ENCODE measurements at regions not wholly inside any gene's neighbourhood (a gene's known extent, or its start where the extent isn't known, plus 50 kb on each side); places are given as distances from the start of the nearest gene placed in this dataset.
A peak's percentile ranks its signal among the peaks of the same experiment; 100 is the strongest.

DNA sequence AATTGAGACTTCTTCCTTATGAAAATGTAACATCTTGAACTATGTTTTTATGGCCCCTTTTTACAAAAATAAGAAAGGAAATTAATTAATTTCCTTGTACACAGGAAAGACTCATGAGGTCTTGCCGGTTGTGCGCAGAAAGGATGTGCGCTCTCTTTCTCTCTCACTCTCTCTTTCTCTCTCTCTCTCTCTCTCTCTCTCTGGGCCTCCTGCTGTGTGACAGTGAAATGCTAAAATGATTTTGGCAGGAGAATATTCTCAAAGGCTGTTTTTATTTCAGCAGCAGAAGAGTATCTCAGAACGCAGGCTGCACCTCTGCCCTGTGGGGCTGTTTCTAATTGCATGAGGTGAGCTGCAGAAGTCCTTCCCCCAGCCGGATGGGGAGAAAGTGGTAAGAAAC, 349.0 kb downstream of the MID1IP1 start:
- no peak for DNase-seq

- DNase-seq, result no peak
Measured at GRCh38 chrX:39150621-39151020, 349.4 kb downstream of the MID1IP1 start.

DNA sequence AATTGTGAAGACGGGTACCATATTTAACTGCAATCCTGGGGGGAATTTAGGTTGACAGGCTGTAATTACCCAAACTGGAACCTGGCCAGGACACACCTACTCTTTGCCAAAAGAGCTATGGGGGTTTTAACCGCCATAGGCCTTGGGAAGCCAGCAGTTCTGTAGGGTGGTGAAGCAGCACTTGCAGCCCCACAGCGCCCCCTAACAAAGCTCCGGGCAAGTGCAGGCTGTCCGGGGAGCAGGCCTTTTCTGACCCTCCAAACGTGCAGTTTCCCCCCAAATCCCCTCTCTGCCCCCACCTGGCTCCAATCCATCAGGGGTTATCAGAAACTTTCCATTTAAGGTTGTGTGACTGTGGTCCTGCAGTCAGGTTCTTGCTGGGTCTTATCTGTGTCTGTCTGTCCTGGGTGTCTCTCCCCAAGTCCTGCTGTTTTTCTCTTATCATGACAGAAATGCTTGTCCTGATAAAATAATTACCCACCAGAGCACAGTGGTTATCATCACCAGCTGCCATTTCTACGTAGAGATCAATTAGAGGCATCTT, 350.9 kb downstream of the MID1IP1 start:
- peak; percentile 41 for DNase-seq

- DNase-seq, result peak; percentile 6
Measured at GRCh38 chrX:39156051-39156450, 354.8 kb downstream of the MID1IP1 start.

DNA sequence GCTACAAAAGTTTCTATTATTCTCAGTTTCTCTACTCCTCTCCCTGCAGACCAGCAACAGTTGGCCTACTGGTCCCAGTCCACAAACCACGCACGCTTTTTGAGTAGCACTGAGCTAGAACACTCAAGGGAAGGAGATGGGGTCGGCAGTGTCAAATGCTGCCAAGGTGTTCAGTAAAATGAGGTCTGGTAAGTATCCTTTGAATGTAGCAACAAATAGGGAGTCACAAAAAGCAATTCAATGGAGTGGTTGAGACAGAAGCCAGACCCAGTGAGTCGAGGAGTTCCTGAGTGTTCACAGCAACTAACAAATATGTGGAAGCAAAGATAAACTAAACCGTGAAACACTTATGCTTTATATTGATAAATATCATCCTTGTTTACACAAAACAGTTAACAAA, 355.7 kb downstream of the MID1IP1 start:
- DNase-seq, result no peak

DNA sequence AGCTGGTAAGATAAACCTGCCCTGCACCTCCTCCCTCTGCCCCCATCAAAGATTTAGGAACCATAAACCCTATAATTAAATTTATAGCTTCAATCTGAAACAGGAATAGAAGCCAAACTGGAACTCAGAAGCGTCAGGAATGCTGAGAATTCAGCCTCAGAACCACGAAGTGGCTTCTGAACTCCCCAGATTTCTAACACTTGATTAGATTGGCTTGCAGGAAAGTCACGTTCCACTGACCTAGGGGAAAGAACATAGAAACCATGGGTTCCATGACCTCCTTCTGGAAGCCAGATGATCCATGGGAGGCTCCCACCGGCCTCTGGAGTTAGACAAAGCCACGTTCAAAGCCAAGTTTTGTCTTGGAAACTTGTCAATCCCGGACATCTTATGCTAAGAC, 356.5 kb downstream of the MID1IP1 start:
- no peak for DNase-seq

DNA sequence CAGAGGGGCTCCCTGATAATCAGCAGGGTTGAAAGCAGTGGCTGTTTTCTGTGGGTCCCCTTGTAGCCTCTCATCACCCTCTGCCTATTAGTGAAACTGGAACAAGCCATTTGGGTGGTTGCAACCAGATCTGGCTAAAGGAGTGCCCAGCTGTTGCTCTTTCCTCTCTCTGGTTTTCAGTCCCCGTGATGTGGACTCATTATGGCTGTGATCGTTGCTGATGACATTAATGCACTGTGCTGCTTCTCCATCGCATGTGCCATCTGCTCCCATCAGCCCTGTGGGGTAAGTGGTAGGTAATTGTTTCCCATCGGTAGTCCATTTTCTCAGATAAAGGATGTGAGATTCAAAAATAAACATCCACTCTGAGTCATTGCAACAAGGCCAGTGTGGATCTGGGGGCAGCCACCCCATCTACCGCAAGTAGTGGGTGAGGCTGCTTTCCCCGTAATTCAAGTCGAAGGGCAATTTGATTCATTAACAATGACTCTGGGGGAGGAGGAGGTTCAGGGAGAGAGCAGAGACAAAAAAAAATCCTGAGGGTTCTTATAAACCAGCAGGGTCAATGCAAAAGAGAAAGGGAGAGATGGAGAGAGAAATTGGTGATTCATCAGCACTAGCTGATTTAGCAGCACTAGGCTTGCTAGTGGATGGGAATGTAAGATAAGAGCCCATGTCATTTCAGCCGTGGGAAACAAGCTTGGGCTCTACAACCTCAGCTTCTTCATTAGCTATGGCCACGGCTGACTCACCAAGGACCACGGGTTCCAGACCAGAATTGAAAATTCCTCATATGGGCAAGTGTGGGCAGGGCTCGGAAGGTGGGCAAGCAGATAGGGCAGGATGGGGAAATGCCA, 357.8 kb downstream of the MID1IP1 start:
- peak; percentile 93 for DNase-seq

- DNase-seq, result no peak
Measured at GRCh38 chrX:39159921-39160507, 358.8 kb downstream of the MID1IP1 start.

DNA sequence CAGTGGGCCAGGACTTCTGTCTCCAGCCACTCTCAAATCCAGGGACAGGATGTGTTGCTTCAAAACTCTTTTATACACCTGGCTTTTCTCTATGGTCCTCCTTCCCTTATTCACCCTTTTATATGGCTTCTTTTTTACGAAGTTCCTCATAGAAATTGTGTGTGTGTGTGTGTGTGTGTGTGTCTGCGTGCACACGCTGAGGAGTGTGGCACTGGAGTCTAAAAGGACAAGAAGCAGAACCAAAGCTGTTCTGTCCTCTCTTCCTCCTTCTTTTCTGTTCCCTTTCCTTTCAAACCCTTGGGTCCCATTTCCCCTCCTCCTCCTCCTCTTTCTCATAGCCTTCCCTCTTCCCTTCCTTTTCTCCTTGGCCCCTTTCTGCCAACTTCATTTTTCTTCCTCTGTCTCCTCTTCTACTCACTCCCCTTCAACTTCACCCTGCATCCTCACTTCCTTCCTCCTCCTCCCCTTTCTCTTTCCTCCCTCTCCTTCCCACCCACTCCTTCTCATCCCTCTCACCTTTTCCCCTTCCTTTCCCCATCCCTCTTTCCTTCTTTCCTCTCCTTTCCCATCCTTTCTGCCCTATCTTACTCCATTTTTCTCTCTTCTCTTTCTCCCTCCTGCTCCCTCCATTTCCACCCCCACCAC, 360.5 kb downstream of the MID1IP1 start:
- no peak for DNase-seq

DNA sequence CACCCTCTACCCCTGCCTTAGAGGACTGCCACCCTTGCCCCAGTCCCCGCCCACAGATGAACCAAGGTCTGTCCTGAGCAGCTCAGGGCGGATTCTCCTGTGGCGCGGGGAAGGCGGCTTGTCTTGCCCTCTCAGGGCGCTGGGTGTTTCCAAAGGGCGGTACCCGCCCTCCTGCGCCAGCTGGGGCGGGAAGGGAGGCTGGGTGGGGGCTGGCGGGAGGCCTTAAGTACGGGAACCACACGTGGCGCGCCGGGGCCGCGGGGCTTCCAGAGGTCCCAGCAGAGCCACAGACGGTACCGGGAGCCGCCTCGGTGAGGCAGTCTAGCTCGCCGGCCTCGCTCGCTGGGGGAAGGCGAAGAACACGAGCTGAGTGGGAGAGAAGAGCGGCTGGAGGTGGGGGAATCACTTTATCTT, 361.1 kb downstream of the MID1IP1 start:
- no peak for DNase-seq

- no peak for DNase-seq
Measured at GRCh38 chrX:39163581-39164126, 362.4 kb downstream of the MID1IP1 start.

GRCh38 chrX:39164212-39164611, 363.0 kb downstream of the MID1IP1 start:
- no peak for DNase-seq

- DNase-seq, result no peak
Measured at GRCh38 chrX:39165185-39165584, 363.9 kb downstream of the MID1IP1 start.

DNA sequence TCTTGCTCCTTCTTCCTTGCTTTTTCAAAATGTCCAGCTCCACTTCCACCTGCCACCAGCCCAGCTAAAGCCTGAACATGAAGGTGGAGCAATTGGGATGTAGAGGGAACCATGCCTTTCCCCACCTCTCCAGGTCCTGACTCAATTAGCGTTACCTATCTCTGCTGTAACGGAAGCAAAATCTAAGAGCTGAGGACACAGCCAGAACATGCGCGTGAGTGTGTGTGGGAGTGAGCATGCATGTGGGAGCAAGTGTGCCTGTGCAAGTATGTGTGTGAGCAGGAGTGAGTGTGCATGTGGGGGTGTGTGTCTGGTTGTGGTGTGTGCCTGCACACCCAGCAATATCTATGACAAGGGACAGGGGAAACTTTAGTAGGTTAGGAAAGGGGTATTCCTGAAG, 364.5 kb downstream of the MID1IP1 start:
- DNase-seq, result no peak

DNA sequence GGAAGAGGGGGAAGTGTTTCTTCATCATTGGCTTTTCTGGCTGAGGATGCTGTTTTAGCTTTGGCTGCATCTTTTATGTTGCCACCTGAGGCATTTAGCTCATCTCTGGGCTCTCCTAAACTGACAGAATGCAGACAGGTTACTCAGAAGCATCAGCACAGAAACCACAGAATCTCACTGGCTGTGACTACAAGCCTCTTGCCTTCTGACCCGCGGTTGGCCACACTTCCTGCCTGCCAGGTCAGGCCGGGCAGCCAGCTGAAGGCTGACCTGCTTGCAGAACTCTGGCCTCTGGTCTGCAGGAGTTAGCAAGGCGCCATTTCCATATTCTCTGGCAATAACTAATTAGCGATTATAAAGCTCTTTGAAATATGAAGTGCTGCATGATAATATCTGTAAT, 366.5 kb downstream of the MID1IP1 start:
- no peak for DNase-seq

DNA sequence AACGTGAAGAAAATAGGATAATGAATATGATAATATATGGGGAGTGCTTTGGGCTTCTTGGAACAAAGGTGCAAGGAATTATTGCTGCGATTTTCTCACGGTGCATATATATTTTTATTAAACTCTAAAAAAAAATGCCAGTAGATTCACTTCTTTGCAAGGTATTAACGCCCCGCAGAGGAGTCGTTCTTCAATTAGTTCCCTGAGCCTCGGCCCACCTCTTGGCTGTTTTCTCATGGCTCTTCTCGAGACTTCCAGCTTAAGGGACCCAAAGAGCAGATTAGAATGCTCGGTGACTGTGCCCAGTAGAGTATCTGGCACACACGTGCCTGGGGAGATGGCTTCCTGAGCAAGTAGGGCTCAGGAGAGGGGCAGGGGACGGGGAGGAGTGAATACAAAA, 367.4 kb downstream of the MID1IP1 start:
- no peak for DNase-seq

DNA sequence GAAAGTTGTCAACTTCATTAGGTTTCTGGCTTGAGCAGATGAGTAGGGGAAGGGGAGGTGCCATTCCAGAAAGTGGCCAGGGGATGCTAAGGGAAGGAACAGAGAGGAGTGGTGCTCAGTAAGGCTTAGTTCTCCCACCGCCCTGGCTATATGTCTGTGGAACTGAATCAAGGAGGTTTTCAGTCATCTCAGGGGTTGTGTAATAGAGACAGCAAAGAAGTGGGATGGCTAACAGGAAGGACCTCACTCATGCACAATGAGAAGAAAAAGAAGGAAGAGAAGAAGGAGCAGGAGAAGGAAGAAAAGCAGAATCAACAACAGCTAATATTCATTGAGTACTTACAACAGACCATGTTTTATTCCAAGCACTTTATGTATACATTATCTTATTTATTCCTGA, 368.7 kb downstream of the MID1IP1 start:
- DNase-seq, result no peak

DNA sequence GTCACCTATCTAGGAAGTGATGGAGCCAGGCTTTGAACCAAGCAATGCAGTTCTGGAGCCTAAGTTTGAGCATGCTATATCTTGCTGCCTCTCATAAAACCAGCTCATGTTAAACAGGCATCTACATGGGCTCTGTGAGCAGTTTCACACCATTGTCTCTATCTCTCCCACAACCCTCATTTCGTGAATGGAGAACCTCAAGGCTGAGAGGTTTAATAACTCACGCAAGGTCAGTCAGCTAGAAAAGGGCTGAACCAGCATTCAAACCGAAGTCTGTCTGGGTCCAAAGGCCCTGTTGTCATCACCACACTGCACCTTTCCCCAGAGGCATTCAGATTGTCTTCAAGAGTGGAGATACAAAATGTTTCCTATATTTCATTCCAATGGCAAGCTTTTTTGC, 369.2 kb downstream of the MID1IP1 start:
- DNase-seq, result no peak

DNA sequence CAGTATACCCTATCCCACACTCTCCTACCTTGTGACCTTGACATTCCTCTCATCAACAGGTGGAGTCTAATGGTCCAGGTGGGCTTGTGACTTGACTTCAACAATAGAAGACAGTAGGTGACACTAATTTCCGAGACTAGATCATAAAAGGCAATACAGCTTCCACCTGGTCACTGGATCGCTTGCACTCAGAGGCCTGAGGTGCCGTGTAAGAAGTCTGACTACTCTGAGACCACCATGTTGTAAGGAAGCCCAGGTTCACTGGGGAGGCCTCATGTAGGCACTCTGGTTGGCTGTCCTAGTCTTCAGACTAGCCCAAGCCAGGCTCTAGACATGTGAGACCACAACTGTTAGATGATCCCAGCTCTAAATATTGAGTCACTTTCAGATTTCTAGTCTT, 370.4 kb downstream of the MID1IP1 start:
- no peak for DNase-seq

GRCh38 chrX:39174241-39174771, 373.0 kb downstream of the MID1IP1 start:
- no peak for DNase-seq

GRCh38 chrX:39174772-39175417, 373.6 kb downstream of the MID1IP1 start:
- DNase-seq, result no peak

- DNase-seq, result no peak
Measured at GRCh38 chrX:39175418-39176057, 374.3 kb downstream of the MID1IP1 start.

Data from NCI-H2171 treated with DMSO at 0.1 percent for 48 hours (cell line).